HG03159 (cell line): ENCODE measurements at regions not wholly inside any gene's neighbourhood (a gene's known extent, or its start where the extent isn't known, plus 50 kb on each side); places are given as distances from the start of the nearest gene placed in this dataset.
"Not testable (repeated sequence)": the region's sequence is repeated elsewhere in the genome, so short reads cannot be mapped to it uniquely, and the experiment has no call there.

ENCODE experiments used
- ATAC-seq: cut with Tn5 transposase; IDR thresholded peaks from one replicate; pipeline ENCODE4 v1.9.1; 2021; ENCODE audit warnings: mild to moderate bottlenecking, moderate library complexity; ENCODE audit not compliant: unreplicated experiment

DNA sequence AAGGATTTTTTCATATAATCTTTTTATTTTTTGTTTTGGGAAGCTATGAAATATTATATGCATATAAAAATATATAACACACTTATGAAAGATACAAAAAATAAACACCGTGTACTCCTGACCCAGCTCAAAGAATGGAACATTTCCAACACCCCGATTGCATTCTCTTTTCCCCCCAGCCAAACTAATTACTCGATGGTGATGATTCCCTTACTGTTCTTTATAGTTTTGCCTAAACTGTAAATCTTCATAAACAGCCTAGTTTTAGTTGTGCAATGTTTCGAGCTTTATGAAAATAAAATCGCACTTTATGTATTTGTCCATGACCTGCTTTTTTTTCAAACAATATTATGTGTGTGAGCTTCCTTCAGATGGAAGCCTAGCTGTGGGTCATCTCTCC, 352.0 kb upstream of the KAZN start:
- no peak for ATAC-seq

DNA sequence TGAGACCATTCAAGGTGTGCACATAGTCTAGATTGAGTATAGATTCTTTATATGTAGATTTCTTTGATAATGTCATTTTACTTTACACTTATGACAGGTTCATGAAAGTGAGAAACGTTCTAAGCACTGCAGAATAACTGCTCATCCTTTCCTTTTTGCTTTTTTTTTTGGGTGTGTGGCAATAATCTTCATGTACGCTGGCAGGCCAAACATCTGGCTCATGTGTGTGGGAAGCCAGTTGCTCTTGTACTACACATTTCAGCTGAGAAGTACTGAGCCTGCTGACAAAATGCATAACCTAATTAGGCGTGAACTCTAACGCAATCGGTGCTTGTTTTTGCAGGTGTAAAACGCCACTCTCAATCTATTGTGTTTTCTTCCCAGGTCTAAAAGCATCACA, 350.8 kb upstream of the KAZN start:
- no peak for ATAC-seq

DNA sequence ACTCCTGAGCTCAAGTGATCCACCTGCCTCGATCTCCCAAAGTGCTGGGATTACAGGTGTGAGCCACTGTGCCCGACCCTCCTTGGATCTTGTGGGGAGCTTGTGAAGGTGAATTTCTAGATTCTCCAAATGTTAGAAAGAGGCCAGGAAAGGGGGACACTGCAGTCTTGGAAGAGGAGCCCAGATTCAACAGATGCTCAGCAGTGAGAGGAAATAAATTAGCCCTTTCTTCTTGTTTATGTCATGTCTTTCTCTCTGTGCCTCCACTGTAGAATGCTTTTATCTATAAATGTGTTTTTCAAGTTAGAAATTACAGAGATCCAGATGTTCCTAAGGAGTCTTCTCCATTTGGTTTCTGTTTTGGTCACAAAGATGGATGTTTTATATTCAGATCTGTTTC, 346.6 kb upstream of the KAZN start:
- ATAC-seq, result no peak

DNA sequence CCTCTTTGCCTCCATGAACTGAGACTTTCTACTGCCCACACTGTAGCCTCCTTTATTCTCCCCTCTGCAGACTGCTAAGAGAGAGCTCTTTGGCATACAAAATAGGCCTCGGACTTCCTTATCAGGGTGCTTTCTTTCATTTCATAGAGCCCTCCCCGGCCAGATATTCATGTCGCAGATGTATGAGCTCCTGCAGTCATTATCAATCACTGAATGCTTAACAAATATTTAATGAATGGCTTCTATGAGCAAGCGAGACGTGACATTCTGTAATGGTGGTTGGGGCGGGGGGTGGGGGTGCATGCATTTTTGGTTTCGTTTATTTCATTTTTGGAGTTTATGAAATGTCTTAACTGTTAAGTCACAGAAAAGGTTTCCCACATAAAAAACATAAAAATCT, 344.8 kb upstream of the KAZN start:
- no peak for ATAC-seq

DNA sequence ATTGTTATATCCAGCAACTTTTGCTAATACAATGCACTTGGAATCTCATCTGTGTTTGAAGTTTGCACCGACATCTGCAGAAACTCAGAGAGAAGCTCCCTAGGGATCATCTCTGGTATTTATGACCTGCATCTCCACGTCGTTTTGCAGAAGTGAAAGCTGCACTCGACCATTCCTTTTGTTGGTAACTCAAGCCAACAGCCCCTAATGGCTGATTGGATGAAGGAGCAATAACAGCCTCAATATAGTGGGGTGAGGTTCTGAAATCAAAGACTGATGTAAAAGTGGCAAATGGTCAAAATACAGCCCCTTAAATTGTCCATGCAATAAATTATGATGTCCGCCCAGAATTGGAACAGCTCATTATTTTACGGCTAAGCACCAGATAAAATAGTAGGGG, 344.2 kb upstream of the KAZN start:
- no peak for ATAC-seq

DNA sequence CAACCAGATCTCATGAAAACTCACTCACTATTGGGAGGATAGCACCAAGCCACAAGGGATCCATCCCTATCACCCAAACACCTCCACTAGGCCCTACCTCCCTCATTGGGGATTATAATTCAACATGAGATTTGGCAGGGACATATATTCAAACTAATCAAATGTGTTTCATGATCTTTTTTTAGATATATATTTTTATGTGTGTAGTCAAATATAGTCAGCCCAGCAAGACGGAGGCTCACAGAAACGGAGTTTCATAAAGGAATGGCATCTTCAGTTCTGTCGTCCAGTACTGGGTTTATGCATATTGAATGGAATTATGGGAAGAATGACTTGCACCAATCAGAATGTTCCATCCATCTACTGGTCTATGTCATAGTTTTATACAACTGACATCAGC, 343.3 kb upstream of the KAZN start:
- no peak for ATAC-seq

DNA sequence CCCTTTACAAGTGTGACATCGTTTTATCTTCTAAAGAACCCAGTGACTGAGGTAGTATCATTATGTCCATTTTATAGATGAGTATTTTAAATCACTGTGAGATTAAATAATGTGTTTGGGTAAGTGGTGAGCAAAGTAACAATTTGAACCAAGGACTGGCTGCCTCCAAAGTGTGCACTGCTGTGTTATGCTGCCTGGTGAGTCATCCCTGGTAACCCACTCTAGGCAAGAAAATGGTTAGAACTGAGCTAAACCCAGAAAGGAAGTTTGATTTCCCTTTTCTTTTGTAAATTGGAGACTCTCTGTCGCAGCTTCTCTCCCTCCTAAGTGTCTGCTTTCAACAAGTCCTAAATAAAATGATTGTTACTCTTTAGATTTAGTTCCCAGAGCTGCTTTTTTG, 342.8 kb upstream of the KAZN start:
- ATAC-seq, result no peak

DNA sequence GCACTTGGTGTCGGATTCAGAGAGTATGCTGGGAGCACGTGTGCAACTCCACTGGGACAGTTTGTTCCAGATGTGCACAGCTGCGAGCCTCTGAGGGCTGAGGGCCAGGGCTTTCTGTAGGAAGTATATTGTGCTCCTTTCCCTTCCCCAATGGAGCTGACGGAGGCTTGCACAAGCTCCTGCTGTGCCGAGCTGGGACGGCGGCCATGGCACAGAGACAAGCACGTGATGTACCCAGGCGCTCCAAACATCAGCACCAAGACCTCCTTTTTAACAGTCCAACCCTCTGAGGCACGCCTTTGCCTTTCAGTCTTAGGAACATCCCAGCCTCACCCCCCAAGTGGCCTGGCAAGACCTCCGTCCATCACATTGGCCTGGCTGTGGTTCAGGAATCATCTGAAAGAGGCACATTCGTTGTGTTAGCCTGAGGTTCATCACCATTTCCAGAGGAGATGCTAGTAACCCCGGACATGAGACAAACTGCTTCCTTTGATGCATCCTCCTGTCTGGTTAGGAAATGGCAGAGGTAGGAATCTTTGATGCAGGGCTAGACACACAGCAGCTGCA, 339.2 kb upstream of the KAZN start:
- no peak for ATAC-seq

DNA sequence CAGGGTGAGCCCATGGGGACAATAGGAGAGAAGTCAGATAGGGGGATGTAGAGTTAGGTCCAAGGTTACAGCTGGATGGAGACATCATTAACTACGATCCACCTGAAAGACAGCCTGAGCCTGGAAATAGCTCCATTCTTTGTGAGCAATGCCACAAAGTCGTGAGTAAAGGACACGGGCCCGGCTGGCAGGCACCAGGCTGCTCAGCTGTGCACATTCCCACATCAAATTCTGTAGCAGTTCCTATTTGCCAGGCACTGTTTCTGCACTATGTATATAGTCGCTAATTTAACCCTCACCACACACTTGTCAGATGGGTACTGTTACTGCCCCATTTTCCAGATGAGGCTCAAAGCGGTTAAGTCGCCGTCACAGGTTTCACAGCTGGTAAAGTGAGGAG, 338.0 kb upstream of the KAZN start:
- ATAC-seq, result no peak

DNA sequence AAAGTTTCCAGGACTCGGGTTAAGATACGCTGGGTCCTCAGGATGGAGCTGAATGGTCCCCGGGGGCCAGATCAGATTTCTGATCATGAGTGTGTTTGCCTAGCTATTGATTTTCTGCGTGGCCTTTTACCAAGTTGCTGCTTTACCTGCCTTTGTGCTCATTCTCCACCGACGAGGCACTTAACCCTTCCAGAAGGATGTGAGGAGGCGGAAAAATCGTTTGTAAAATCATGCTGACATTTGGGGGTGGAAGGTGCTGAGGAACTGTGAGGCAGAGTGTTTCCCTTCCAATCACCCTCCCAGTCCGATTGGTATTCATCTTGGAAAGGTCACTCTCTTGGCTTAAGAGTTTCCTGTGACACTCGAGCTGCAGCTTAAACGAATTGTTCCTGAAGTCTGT, 337.1 kb upstream of the KAZN start:
- ATAC-seq, result no peak

DNA sequence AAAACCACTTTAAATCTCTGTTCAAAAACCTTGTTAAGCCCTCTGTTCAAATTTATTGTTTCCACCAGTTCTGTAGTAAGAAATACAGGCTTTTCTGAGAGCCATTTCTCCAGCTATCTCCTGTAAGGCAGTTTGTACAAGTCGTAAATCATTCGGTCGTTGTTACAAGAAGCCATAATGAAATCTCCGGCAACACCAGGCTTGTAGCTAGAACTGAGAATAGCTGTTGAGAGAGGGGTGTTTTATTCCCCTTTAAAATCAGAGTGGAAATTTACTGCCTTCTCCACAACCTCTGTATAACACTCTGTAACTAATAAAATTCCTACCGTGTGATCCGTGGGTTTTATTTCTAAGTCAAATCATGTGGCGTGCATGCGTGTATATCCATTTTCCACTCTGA, 335.8 kb upstream of the KAZN start:
- no peak for ATAC-seq

DNA sequence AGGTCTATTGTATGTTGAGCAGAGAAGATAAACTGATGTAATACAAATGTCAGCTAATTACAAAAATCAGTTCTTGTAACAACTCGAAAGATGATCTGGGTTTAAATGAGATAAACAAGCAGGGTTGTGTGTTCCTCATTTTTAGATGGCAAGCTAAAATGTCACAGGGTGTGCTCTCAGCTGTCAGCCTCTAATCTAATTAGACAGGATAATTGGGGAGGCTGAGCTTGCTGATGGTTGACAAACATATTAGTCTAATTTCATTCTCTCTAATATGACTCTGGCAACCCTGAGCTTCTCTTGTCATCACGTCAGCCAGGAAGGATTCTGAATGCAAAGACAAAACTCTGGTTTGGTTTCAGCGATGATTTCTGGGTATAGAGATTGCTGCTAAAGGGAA, 335.3 kb upstream of the KAZN start:
- no peak for ATAC-seq

DNA sequence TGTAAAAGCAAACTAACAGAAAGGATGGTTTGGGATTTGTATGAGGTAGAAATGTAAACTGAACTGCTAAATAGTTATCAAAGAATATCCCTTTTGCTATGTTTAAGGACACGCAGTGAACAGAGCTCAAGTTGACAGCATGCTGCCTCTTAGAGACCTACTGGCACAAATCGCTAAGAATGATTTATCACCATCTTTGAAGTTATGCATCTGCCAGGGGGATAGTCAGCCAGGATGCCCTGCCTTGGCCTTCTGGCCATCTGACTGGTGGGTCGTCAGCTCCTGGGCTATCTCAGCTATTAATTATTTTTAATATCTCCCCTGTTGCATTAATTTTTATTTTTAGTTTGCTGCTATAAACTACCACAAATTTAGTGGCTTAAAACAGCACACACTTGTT, 334.8 kb upstream of the KAZN start:
- no peak for ATAC-seq

DNA sequence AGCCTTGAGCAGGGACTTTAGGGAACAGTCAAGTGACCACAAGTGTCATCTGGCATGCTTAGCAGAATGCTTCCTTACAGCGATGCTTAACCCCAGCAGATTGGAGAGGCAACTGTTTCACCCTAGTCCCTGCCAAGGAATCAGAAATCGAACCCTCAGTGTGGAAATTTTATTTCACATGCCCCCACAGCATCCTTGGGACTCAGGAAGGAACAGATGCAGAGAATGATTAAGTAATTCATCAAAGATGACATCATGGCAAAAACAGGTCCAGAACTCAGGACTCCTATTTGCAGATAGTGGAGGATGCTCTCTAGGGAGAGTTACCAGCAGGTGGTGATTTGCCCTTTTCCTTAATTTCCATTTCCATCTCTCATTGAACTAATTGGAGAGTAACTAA, 333.0 kb upstream of the KAZN start:
- no peak for ATAC-seq

DNA sequence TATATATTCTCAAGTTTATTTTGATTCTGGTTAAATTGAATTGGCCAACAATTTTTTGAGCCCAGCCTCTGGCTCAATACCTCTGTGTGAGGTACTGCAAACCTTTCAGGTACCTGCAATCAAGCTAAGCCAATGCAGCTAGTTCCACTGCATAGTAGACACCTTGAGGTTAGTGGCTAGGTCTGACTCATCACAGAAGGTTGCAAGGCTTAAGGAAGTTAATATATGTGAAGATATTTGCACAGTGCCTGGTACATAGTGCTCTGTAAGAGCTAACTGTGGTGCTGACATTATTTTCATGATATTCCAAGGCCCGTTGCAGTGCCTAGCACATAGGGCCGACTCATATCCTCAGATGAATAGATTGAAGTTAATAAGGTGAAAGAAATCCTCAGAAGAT, 330.5 kb upstream of the KAZN start:
- ATAC-seq, result no peak

DNA sequence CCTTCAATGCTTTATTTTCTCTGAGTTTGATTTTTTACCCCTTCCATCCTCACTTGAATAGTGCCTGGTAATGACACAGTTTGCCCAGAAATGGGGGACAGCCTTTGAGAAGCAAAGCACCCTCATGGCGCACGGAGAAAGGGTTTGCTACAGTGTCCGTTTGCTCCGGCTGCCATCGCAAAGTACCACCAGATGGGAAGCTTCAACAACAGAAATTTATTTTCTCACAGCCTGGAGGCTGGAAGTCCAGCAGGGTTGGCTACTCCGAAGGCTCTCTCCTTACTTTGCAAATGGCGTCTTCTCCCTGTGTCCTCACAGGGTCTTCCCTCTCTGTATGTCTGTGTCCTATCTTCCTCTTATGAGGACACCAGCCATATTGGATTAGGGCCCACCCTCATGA, 327.7 kb upstream of the KAZN start:
- no peak for ATAC-seq

DNA sequence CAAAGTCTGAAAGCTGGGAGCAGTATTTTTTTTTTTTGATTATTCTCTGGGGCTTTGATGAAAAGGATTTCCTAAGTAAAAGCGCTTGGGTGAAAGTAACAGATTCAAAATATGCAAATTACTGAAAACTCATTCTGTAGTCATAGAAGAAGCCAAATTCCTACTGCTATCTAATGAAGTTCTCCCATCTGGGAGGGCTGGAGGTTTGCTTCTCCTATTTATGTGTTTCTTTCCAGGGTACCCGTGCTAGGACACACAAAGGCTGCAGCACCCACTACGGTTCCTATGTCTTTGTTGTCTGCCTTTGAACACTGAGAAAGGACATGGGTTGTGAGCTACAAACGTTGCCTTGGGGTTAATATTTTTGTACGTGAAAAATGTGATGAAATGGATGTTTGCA, 324.7 kb upstream of the KAZN start:
- ATAC-seq, result no peak

DNA sequence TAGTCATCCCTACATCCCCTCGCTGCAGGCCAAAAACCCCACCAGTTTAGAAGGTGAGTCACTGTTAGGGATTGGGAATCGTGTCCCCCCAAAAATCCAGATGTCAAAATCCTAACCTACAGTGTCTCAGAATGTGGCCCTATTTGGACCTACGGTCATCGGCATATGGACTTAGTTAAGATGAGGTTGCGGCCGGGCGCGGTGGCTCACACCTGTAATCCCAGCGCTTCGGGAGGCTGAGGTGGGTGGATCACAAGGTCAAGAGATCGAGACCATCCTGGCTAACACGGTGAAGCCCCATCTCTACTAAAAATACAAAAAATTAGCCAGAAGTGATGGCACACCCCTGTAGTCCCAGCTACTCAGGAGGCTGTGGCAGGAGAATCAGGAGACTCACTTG, 318.6 kb upstream of the KAZN start:
- ATAC-seq, result not testable (repeated sequence)

DNA sequence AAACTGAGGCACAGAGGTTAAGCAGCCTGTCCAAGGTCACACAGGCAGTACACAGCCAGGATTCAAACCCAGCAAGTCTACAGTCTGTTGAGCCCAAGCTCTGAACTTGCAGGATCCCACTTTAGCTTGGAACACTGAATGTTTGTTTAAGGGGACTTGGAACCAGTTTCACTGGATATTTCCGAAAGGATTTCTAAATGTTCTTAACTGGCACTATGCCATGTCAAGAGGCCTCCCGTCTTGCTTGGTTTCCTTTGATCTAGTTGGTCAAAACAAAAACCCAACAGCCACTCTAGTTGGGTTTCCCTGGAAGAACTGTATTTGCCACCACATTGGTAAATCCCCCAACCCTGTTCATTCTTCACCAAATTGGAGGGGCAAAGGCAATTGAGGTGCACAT, 317.6 kb upstream of the KAZN start:
- no peak for ATAC-seq

DNA sequence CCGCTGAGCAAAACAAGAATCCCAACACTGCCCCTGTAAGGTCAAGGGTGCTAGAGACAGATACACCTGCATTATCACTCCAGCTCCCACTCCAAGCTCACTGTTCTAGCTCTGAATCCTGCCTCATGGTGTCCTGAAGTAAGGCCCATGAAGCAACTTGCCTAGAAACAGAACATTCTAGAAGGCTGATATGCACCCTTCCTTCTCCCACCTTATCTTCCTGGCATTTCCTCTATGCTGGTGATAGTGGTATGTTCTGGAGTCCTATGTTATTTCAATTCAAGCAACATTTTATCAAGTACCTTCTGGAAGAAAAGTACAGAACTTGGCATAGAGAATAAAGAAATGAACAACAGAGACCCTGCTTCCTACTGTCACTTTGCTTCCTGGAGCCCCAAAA, 317.1 kb upstream of the KAZN start:
- ATAC-seq, result no peak

DNA sequence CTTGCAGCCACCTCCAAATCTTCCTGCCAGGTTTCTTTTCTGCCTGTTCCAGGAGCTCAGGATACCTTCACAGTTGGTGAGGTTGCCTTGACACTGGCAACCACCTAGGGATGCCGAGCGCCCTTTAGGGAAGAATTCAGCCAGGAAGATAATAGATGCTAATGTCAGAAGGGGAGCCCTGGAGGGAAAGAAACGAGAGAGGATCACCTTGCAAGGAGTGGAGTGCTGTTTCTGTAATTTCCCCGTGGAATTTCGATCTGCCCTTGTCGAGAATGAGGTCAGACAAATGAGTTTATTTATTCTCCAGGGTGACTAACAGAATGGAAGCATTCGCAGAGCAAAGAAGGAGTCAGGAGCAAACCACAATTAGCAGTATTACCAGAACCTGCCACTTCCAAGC, 315.8 kb upstream of the KAZN start:
- no peak for ATAC-seq

DNA sequence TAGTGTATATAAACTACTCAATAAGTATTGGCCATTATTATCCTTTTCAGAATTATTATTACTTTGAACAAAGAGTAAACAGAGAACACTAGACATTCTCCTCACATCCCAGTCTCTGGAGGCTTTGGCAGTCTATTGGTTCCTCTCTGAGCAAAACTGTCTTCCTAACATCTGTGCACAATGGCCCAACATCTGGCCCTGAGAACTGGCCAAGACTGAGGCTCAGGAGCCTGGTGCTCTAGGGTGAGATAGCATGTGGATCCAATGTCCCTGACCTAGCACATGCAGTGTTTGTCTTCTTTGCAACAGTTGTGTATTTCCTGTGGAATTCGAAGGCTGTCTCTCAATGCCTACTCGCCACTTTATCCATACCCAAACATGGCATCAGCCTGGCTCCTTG, 313.2 kb upstream of the KAZN start:
- ATAC-seq, result no peak

DNA sequence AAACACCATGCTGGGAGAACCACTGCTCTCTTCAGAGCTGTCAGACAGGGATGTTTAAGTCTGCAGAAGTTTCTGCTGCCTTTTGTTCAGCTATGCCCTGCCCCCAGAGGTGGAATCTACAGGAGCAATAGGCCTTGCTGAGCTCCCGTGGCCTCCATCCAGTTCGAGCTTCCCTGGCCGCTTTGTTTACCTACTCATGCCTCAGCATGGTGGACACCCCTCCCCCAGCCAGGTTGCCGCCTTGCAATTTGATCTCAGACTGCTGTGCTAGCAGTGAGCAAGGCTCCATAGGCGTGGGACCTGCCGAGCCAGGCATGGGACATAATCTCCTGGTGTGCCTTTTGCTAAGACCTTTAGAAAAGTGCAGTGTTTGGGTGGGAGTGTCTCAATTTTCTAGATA, 307.3 kb upstream of the KAZN start:
- ATAC-seq, result not testable (repeated sequence)

DNA sequence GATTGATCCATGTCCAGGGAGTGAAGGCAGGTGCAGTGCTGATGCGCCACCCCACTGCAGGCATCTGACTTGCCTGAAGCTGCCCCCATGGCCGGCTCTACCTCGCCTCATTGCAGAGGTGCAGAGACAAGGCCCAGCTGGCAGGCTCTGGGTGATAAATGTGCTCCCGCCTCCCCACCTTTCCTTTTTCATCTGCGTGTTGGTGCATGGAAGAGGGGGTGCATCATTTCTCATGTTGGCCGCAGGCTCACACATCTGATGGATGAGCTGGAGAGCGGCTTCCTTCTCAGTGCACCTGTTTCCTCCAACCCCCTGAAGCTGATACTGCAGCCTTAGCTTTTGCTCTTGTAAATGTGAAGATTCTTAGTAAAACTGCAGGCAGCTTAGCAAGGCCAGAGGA, 306.0 kb upstream of the KAZN start:
- no peak for ATAC-seq
